GM23248 (cell line): ENCODE measurements at regions not wholly inside any gene's neighbourhood (a gene's known extent, or its start where the extent isn't known, plus 50 kb on each side); places are given as distances from the start of the nearest gene placed in this dataset.

Experiments
- DNase-seq: peaks from one replicate; pipeline ENCODE4 v3.0.0-alpha.2; 2015
- H2AFZ ChIP-seq: fragments of 200-600 bp; sonication (generic); 2 replicates; pipeline ENCODE4 v1.6.1; 2016; ENCODE audit warnings: antibody characterized with exemption
- H3F3A ChIP-seq: fragments of 200-600 bp; sonication (generic); 2 replicates; pipeline ENCODE4 v1.6.1; 2016; ENCODE audit warnings: mild to moderate bottlenecking, antibody characterized with exemption, mixed run types; ENCODE audit not compliant: insufficient read depth
- H3K27ac ChIP-seq: fragments of 200-600 bp; sonication (generic); 2 replicates; pipeline ENCODE4 v1.5.1; 2016; ENCODE audit warnings: mild to moderate bottlenecking
- H3K27me3 ChIP-seq: fragments of 200-600 bp; sonication (generic); replicated peaks from 2 replicates; pipeline ENCODE4 v1.6.1; 2016; ENCODE audit warnings: mild to moderate bottlenecking; ENCODE audit not compliant: insufficient read depth
- H3K36me3 ChIP-seq: fragments of 200-600 bp; sonication (generic); 2 replicates; pipeline ENCODE4 v1.6.1; 2016; ENCODE audit warnings: low read depth, mild to moderate bottlenecking
- H3K4me1 ChIP-seq: fragments of 200-600 bp; sonication (generic); 2 replicates; pipeline ENCODE4 v1.6.1; 2016; ENCODE audit warnings: mild to moderate bottlenecking; ENCODE audit not compliant: insufficient read depth
- H3K4me2 ChIP-seq: fragments of 200-600 bp; sonication (generic); one replicate; pipeline ENCODE4 v1.6.1; 2016; ENCODE audit warnings: mild to moderate bottlenecking; ENCODE audit not compliant: unreplicated experiment
- H3K4me3 ChIP-seq: fragments of 200-600 bp; sonication (generic); 2 replicates; pipeline ENCODE4 v1.5.1; 2016; ENCODE audit warnings: mild to moderate bottlenecking
- H3K79me2 ChIP-seq: fragments of 200-600 bp; sonication (generic); 2 replicates; pipeline ENCODE4 v1.6.1; 2016; ENCODE audit warnings: mild to moderate bottlenecking; ENCODE audit not compliant: insufficient read depth
- H3K9ac ChIP-seq: fragments of 200-600 bp; sonication (generic); 2 replicates; pipeline ENCODE4 v1.6.1; 2016; ENCODE audit warnings: mild to moderate bottlenecking
- H3K9me2 ChIP-seq: fragments of 200-600 bp; sonication (generic); 2 replicates; pipeline ENCODE4 v1.6.1; 2016; ENCODE audit warnings: mixed run types, mild to moderate bottlenecking, moderate library complexity; ENCODE audit not compliant: insufficient read depth
- H3K9me3 ChIP-seq: fragments of 200-600 bp; sonication (generic); one replicate; pipeline ENCODE4 v1.6.1; 2017; ENCODE audit warnings: low read depth
- H4K20me1 ChIP-seq: fragments of 200-600 bp; sonication (generic); 2 replicates; pipeline ENCODE4 v1.6.0; 2016; ENCODE audit not compliant: insufficient read depth
- EZH2 ChIP-seq: fragments of 200-600 bp; sonication (generic); IDR thresholded peaks from 2 replicates; pipeline ENCODE4 v1.6.1; 2018; ENCODE audit warnings: antibody characterized with exemption, mild to moderate bottlenecking; ENCODE audit not compliant: insufficient read depth, poor library complexity, severe bottlenecking
- EZH2phosphoT487 ChIP-seq: fragments of 200-600 bp; sonication (generic); IDR thresholded peaks from 2 replicates; pipeline ENCODE4 v1.6.1; 2018; ENCODE audit warnings: antibody characterized with exemption, moderate library complexity, mild to moderate bottlenecking, low read depth; ENCODE audit not compliant: insufficient read depth
- WGBS, 2 experiments: methylation state at CpG; one replicate each; pipeline ENCODE4 v1.1.6; 2015 to 2017; ENCODE audit warnings: low lambda C conversion rate in 2 of 2, low coverage in 1 of 2; ENCODE audit errors: missing lambda C conversion rate in 2 of 2; 5-methylcytosine and 5-hydroxymethylcytosine counted together
- in situ Hi-C: fragments of 300-500 bp; cut with MboI; formaldehyde crosslinking; loops from 2 replicates; pipeline ENCODE4 v1.15.0; 2020

GRCh38 chr9:17871213-17871890 is 292.5 kb downstream of the SH3GL2 start:
- peaks cover 2% of the 10 kb centered on the region; the same call in 1 of the 2 replicates for H3K27me3 ChIP-seq
- H2AFZ ChIP-seq: no peak overlapping the region
- H3K9me3 ChIP-seq: no peaks in the 10 kb centered on the region
- no peaks in the 10 kb centered on the region for H3K79me2 ChIP-seq
- no peaks in the 10 kb centered on the region for H4K20me1 ChIP-seq
- no peaks in the 10 kb centered on the region for H3K4me1 ChIP-seq
- H3K9me2 ChIP-seq: no peaks in the 10 kb centered on the region
- no peak overlapping the region for H3K4me2 ChIP-seq
- no peaks in the 10 kb centered on the region for H3K36me3 ChIP-seq
- H3F3A ChIP-seq: no peaks in the 10 kb centered on the region
- 64 to 67% methylated on average over 2 of the region's 2 CpGs for WGBS, 2 experiments
- no peak for DNase-seq
- H3K4me3 ChIP-seq: no peak overlapping the region
- no peak overlapping the region for H3K9ac ChIP-seq
- TF ChIP-seq EZH2phosphoT487: no peak
- TF ChIP-seq EZH2: no peak
- in situ Hi-C loops: no loop called here
- H3K27ac ChIP-seq: no peak overlapping the region

DNA sequence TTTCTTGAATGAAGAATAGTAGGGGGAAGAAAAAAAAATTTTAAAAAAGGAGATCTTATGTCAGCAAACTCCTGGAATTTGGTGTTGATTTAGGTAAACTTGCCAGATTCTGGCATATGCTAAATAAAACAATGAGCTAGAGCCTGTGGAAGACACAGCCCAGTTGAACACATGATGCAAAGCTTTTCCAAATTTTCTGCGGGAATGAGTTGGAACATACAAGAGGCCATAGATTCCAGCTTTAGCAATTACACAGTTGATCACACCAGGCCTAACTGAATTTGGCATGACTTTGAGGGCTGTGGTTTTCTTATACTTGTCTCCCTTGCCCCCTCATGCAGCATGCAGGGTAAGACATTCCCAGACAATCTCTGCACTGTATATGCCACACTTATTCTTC is 297.0 kb downstream of the SH3GL2 start:
- TF ChIP-seq EZH2phosphoT487 (no peak), EZH2 (no peak)
- H3K4me1 ChIP-seq: no peaks in the 10 kb centered on the region
- WGBS, 2 experiments: 0 to 5% methylated on average over 1 of the region's 1 CpG
- H3K4me3 ChIP-seq: no peak overlapping the region
- no peaks in the 10 kb centered on the region for H3K9me3 ChIP-seq
- H3K27ac ChIP-seq: no peak overlapping the region
- H2AFZ ChIP-seq: no peak overlapping the region
- no peaks in the 10 kb centered on the region for H3K36me3 ChIP-seq
- in situ Hi-C loops: no loop called here
- H3K9ac ChIP-seq: no peak overlapping the region
- DNase-seq: no peak
- no peak overlapping the region for H3K4me2 ChIP-seq
- H3K9me2 ChIP-seq: no peaks in the 10 kb centered on the region
- no peaks in the 10 kb centered on the region for H3K79me2 ChIP-seq
- H4K20me1 ChIP-seq: no peaks in the 10 kb centered on the region
- H3K27me3 ChIP-seq: no peaks in the 10 kb centered on the region; the same call in 1 of the 2 replicates
- no peaks in the 10 kb centered on the region for H3F3A ChIP-seq

- Histone ChIP-seq H3K79me2 (no peaks in the 10 kb centered on the region), H3K36me3 (no peaks in the 10 kb centered on the region), H3F3A (no peaks in the 10 kb centered on the region), H3K9me2 (no peaks in the 10 kb centered on the region), H3K4me3 (no peak overlapping the region), H2AFZ (no peak overlapping the region), H3K9me3 (no peaks in the 10 kb centered on the region), H3K27ac (no peak overlapping the region), H4K20me1 (no peaks in the 10 kb centered on the region), H3K9ac (no peak overlapping the region), H3K4me1 (no peaks in the 10 kb centered on the region), H3K4me2 (no peak overlapping the region), H3K27me3 (no peaks in the 10 kb centered on the region; the same call in 1 of the 2 replicates)
- TF ChIP-seq EZH2 (no peak), EZH2phosphoT487 (no peak)
- DNase-seq: no peak
- in situ Hi-C loops: no loop called here
- WGBS, 2 experiments: 41 to 46% methylated on average over 3 of the region's 3 CpGs
Observed at GRCh38 chr9:17876687-17877086, 297.8 kb downstream of the SH3GL2 start.

DNA sequence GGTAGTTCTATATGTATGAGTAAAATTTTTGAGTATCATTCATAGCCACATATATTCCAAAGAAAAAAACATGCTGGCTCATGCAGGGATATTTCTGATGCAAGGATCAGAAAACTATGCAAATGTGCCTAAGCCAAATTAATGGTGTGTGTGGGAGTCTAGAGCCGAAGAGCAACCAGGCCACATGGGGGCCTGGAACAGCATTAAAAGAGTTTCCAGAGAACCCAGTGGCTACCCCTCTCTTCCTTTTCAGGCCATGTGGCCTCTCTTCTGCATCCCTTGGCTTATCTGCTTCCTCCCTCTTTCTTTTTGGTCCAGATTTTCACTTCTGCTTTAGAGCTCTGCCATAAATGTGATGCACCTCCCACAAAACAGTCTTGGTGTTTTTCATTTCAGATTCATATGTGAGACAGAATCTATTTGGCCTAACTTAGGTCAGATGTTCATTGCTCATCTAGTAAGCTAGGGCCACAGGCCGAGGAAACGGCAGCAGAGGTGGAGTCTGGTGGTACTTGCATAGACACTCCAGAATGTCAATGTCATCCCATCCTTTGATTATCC is 300.0 kb downstream of the SH3GL2 start:
- no peak for DNase-seq
- 43 to 57% methylated on average over 3 of the region's 3 CpGs for WGBS, 2 experiments
- no peaks in the 10 kb centered on the region for H3K79me2 ChIP-seq
- no peaks in the 10 kb centered on the region for H3K9me2 ChIP-seq
- no peak overlapping the region for H2AFZ ChIP-seq
- no peaks in the 10 kb centered on the region for H3K9me3 ChIP-seq
- no peak for TF ChIP-seq EZH2phosphoT487
- TF ChIP-seq EZH2: no peak
- in situ Hi-C loops: no loop called here
- H3K36me3 ChIP-seq: no peaks in the 10 kb centered on the region
- no peak overlapping the region for H3K9ac ChIP-seq
- no peaks in the 10 kb centered on the region for H3K4me1 ChIP-seq
- H4K20me1 ChIP-seq: no peaks in the 10 kb centered on the region
- H3K27me3 ChIP-seq: no peaks in the 10 kb centered on the region; the same call in 1 of the 2 replicates
- H3K4me2 ChIP-seq: no peak overlapping the region
- H3F3A ChIP-seq: no peaks in the 10 kb centered on the region
- H3K4me3 ChIP-seq: no peak overlapping the region
- no peak overlapping the region for H3K27ac ChIP-seq
